Adrenal gland (tissue), 9 donors: ENCODE measurements at regions not wholly inside any gene's neighbourhood (a gene's known extent, or its start where the extent isn't known, plus 50 kb on each side); places are given as distances from the start of the nearest gene placed in this dataset.

ENCODE experiments used
- DNase-seq, 7 donors: peaks; one replicate each; pipeline ENCODE4 v3.0.0-alpha.2; 2019 to 2020
- H3K27ac ChIP-seq, 5 donors: fragments of 200-600 bp; sonication (generic) in 4 of 5; 1 replicate in 3 of 5; 2 replicates in 2 of 5; pipeline versions ENCODE4 v1.5.1 to v1.8.0; 2016 to 2020; ENCODE audit warnings: mild to moderate bottlenecking in 1 of 5
- H3K27me3 ChIP-seq: fragments of 200-600 bp; 2 replicates; pipeline ENCODE4 v1.8.0; 2021
- H3K36me3 ChIP-seq, 2 donors: fragments of 200-600 bp; replicated peaks in 1 of 2; 1 replicate in 1 of 2; 2 replicates in 1 of 2; pipeline versions ENCODE4 v1.5.1 to v1.8.0; 2018 to 2022
- H3K4me1 ChIP-seq, 2 donors: fragments of 200-600 bp; replicated peaks in 1 of 2; 1 replicate in 1 of 2; 2 replicates in 1 of 2; pipeline versions ENCODE4 v1.5.1 to v1.8.0; 2018 to 2021
- H3K4me3 ChIP-seq, 4 donors: fragments of 200-600 bp; sonication (generic) in 3 of 4; one replicate each; pipeline ENCODE4 v1.5.1; 2016 to 2018
- H3K9me3 ChIP-seq, 3 donors: fragments of 200-600 bp; sonication (generic) in 1 of 3; replicated peaks in 1 of 3; 1 replicate in 2 of 3; 2 replicates in 1 of 3; pipeline versions ENCODE4 v1.5.1 to v1.8.0; 2016 to 2021
- CTCF ChIP-seq, 6 experiments: fragments of 450-650 bp in 4 of 6; fragments of 200-600 bp in 2 of 6; sonication (generic) in 1 of 6; IDR thresholded peaks; 1 replicate in 5 of 6; 2 replicates in 1 of 6; pipeline versions ENCODE4 v1.5.1 to v1.8.0; 2016 to 2021; ENCODE audit warnings: antibody characterized with exemption in 6 of 6, mild to moderate bottlenecking in 2 of 6, moderate library complexity in 1 of 6
- POLR2A ChIP-seq, 2 donors: fragments of 450-650 bp; IDR thresholded peaks; one replicate each; pipeline ENCODE4 v1.6.1; 2017; ENCODE audit warnings: antibody characterized with exemption in 2 of 2, mild to moderate bottlenecking in 2 of 2, moderate library complexity in 1 of 2
- WGBS, 4 donors: extraction: QIAGEN DNeasy Blood & Tissue Kit in 2 of 4; methylation state at CpG; one replicate each; pipeline versions ENCODE4 v1.1.5 to v1.1.7; 2013 to 2017; 5-methylcytosine and 5-hydroxymethylcytosine counted together
- intact Hi-C, 2 donors: fragments of 100-400 bp; cut with DNase I; formaldehyde crosslinking; loops; one replicate each; pipeline versions ENCODE4 v1.14.1 to v1.15.0; 2022 to 2023
- donor health status: healthy with polysubstance abuse.
- donor health status: Bipolar disorder and iron deficiency.
- donor health status: DM: yes; HTN: yes; CAD: no.
- donor health status: DM: no; HTN: no; CAD: no.
- donor health status: DM: no; HTN: no; CAD: no.

GRCh38 chr4:152188801-152189200 is 347.1 kb downstream of the FBXW7 start:
- TF ChIP-seq CTCF (IDR thresholded peaks at IDR 0.05): no peak
- no peak for TF ChIP-seq POLR2A (IDR thresholded peaks at IDR 0.05)
- WGBS, 4 donors: 66 to 78% (median 77%) methylated on average over 3 to 4 of the region's 4 CpGs
- Histone ChIP-seq H3K4me1 (no peaks in the 10 kb centered on the region), H3K4me3 (no peak overlapping the region), H3K27ac (no peak overlapping the region), H3K9me3 (no peaks in the 10 kb centered on the region), H3K27me3 (no peaks in the 10 kb centered on the region), H3K36me3 (no peaks in the 10 kb centered on the region)
- intact Hi-C loops: no loop called here
- no peak for DNase-seq

- 72 to 100% (median 76%) methylated on average over 1 to 3 of the region's 3 CpGs for WGBS, 4 donors
- Histone ChIP-seq H3K4me3 (no peak overlapping the region), H3K27me3 (no peaks in the 10 kb centered on the region), H3K9me3 (no peaks in the 10 kb centered on the region), H3K4me1 (no peaks in the 10 kb centered on the region), H3K27ac (no peak overlapping the region), H3K36me3 (no peaks in the 10 kb centered on the region)
- no peak for DNase-seq
- intact Hi-C loops: no loop called here
- no peak for TF ChIP-seq CTCF (IDR thresholded peaks at IDR 0.05)
- no peak for TF ChIP-seq POLR2A (IDR thresholded peaks at IDR 0.05)
Observed at GRCh38 chr4:152187693-152188092, 348.2 kb downstream of the FBXW7 start.

- Histone ChIP-seq H3K4me3 (no peak overlapping the region), H3K36me3 (no peaks in the 10 kb centered on the region), H3K27me3 (no peaks in the 10 kb centered on the region), H3K9me3 (no peaks in the 10 kb centered on the region), H3K4me1 (no peaks in the 10 kb centered on the region), H3K27ac (no peak overlapping the region)
- WGBS, 4 donors: 75 to 81% (median 78%) methylated on average over 8 of the region's 8 CpGs
- intact Hi-C loops: no loop called here
- no peak for DNase-seq
- TF ChIP-seq CTCF (IDR thresholded peaks at IDR 0.05) (no peak), POLR2A (IDR thresholded peaks at IDR 0.05) (no peak)
Observed at GRCh38 chr4:152185786-152186550, 349.9 kb downstream of the FBXW7 start.

- Histone ChIP-seq H3K4me3 (no peak overlapping the region), H3K4me1 (no peaks in the 10 kb centered on the region), H3K9me3 (no peaks in the 10 kb centered on the region), H3K27me3 (no peaks in the 10 kb centered on the region), H3K36me3 (no peaks in the 10 kb centered on the region), H3K27ac (no peak overlapping the region)
- no peak for DNase-seq
- intact Hi-C loops: no loop called here
- TF ChIP-seq CTCF (IDR thresholded peaks at IDR 0.05) (no peak), POLR2A (IDR thresholded peaks at IDR 0.05) (no peak)
- 87 to 97% (median 91%) methylated on average over 7 of the region's 7 CpGs for WGBS, 4 donors
Observed at GRCh38 chr4:152181150-152181549, 354.7 kb downstream of the FBXW7 start.
